Fibroblast of villous mesenchyme (primary cell): ENCODE measurements at regions not wholly inside any gene's neighbourhood (a gene's known extent, or its start where the extent isn't known, plus 50 kb on each side); places are given as distances from the start of the nearest gene placed in this dataset.

Experiments used
- DNase-seq: peaks from one replicate; pipeline ENCODE4 v3.0.0-alpha.2; 2010; ENCODE audit warnings: low read depth
- H3K4me3 ChIP-seq: 2 replicates; pipeline ENCODE4 v1.5.1; 2011; ENCODE audit warnings: low read depth, mild to moderate bottlenecking, low read length
- CTCF ChIP-seq: IDR thresholded peaks from 2 replicates; pipeline ENCODE4 v1.5.1; 2012; ENCODE audit warnings: low read depth, mild to moderate bottlenecking, low read length; ENCODE audit not compliant: insufficient read depth

GRCh38 chr2:12081481-12082210 lies 335.2 kb downstream of the LPIN1 start:
- H3K4me3 ChIP-seq = no peak overlapping the region
- no peak for DNase-seq
- TF ChIP-seq CTCF = no peak

- no peak for DNase-seq
- no peak overlapping the region for H3K4me3 ChIP-seq
- no peak for TF ChIP-seq CTCF
Observed at GRCh38 chr2:12083081-12083581, 336.7 kb downstream of the LPIN1 start.

- no peak for DNase-seq
- no peak overlapping the region for H3K4me3 ChIP-seq
- no peak for TF ChIP-seq CTCF
Observed at GRCh38 chr2:12083713-12084419, 337.4 kb downstream of the LPIN1 start.

- TF ChIP-seq CTCF = no peak
- H3K4me3 ChIP-seq = no peak overlapping the region
- DNase-seq = no peak
Observed at GRCh38 chr2:12087175-12087574, 340.7 kb downstream of the LPIN1 start.

- H3K4me3 ChIP-seq = no peak overlapping the region
- peak; percentile 20 for DNase-seq
- TF ChIP-seq CTCF = no peak
Observed at GRCh38 chr2:12087671-12088380, 341.4 kb downstream of the LPIN1 start.

- H3K4me3 ChIP-seq = no peak overlapping the region
- no peak for TF ChIP-seq CTCF
- DNase-seq = no peak
Observed at GRCh38 chr2:12089001-12089400, 342.6 kb downstream of the LPIN1 start.
